Lower leg skin (tissue), 3 donors: ENCODE measurements at regions not wholly inside any gene's neighbourhood (a gene's known extent, or its start where the extent isn't known, plus 50 kb on each side); places are given as distances from the start of the nearest gene placed in this dataset.

ENCODE experiments used
- CTCF ChIP-seq, 3 donors: fragments of 450-650 bp; IDR thresholded peaks; one replicate each; pipeline ENCODE4 v1.5.1; 2016; ENCODE audit warnings: antibody characterized with exemption in 3 of 3, mild to moderate bottlenecking in 3 of 3, moderate library complexity in 2 of 3
- POLR2A ChIP-seq, 2 donors: fragments of 450-650 bp; IDR thresholded peaks; one replicate each; pipeline ENCODE4 v1.6.1; 2016 to 2017; ENCODE audit warnings: antibody characterized with exemption in 2 of 2, mild to moderate bottlenecking in 1 of 2, moderate library complexity in 1 of 2

- TF ChIP-seq CTCF (IDR thresholded peaks at IDR 0.05), result no peak
- TF ChIP-seq POLR2A (IDR thresholded peaks at IDR 0.05), result no peak
Measured at GRCh38 chr5:13358342-13358741, 586.1 kb downstream of the DNAH5 start.
